Activated naive CD8-positive, alpha-beta T cell treated with anti-CD3 and anti-CD28 coated beads, Interleukin-2, amount 10 ng/mL, durations not matched to agents 7 days and 5 days (primary cell): ENCODE measurements at regions not wholly inside any gene's neighbourhood (a gene's known extent, or its start where the extent isn't known, plus 50 kb on each side); places are given as distances from the start of the nearest gene placed in this dataset.

Source experiments
- ATAC-seq: fragments of 150-1000 bp; cut with Tn5 transposase; one replicate; pipeline ENCODE4 v1.10.0; 2021; ENCODE audit warnings: low read depth, moderate library complexity
- POLR2A ChIA-PET: fragments of 350-600 bp; sonication (Branson Sonifier 250); formaldehyde crosslinking; loops from one replicate; lab custom pipeline; 2021; ENCODE audit warnings: antibody characterized with exemption; lab: Charles Lee
- DNase-seq: peaks from one replicate; pipeline ENCODE4 v3.0.0; 2021
- H3K27ac Mint-ChIP-seq: one replicate; pipeline ENCODE4 v1.8.0; 2022; ENCODE audit warnings: mild to moderate bottlenecking, mixed read lengths
- H3K27me3 Mint-ChIP-seq: one replicate; pipeline ENCODE4 v1.8.0; 2022; ENCODE audit warnings: mild to moderate bottlenecking, moderate library complexity, mixed read lengths
- H3K36me3 Mint-ChIP-seq: one replicate; pipeline ENCODE4 v1.8.0; 2021; ENCODE audit warnings: mild to moderate bottlenecking, mixed read lengths
- H3K4me1 Mint-ChIP-seq: one replicate; pipeline ENCODE4 v1.8.0; 2021; ENCODE audit warnings: mixed read lengths
- H3K4me3 Mint-ChIP-seq: one replicate; pipeline ENCODE4 v1.8.0; 2022; ENCODE audit warnings: mild to moderate bottlenecking, moderate library complexity, mixed read lengths
- H3K9me3 Mint-ChIP-seq: one replicate; pipeline ENCODE4 v1.8.0; 2021; ENCODE audit warnings: mixed read lengths

DNA sequence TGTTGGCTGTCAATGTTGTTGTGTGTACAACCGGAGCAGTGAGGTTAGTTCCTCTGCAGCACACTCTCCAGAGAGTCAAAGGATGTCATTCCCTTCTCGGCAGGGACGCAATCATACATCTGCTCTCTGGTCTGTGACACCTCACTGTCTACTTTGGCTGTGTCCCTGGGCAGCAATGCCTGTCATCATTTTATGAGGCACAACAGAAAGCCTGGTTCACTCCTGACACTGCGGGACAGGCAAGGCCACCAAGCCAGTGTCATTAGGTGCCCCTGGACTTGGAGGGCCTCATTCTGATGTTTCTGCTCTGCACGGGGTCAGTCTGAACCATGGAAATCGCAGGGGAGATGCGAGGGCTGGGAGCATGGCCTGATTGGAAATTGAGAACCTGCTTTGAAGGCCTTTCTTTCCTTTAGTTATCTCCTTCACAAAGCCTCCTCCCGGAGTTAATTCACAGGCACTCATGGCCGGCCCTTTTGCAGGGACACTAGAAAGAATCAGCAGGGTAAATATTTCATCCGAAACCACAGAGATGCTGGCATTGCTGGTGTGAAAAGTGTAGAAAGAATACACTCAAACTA is 284.4 kb downstream of the ZNF536 start:
- H3K27me3 Mint-ChIP-seq = no peaks in the 10 kb centered on the region
- H3K27ac Mint-ChIP-seq = no peak overlapping the region
- POLR2A ChIA-PET = no interaction called here
- DNase-seq (no peak), ATAC-seq (no peak)
- no peaks in the 10 kb centered on the region for H3K4me1 Mint-ChIP-seq
- no peaks in the 10 kb centered on the region for H3K9me3 Mint-ChIP-seq
- H3K4me3 Mint-ChIP-seq = no peak overlapping the region
- no peaks in the 10 kb centered on the region for H3K36me3 Mint-ChIP-seq

DNA sequence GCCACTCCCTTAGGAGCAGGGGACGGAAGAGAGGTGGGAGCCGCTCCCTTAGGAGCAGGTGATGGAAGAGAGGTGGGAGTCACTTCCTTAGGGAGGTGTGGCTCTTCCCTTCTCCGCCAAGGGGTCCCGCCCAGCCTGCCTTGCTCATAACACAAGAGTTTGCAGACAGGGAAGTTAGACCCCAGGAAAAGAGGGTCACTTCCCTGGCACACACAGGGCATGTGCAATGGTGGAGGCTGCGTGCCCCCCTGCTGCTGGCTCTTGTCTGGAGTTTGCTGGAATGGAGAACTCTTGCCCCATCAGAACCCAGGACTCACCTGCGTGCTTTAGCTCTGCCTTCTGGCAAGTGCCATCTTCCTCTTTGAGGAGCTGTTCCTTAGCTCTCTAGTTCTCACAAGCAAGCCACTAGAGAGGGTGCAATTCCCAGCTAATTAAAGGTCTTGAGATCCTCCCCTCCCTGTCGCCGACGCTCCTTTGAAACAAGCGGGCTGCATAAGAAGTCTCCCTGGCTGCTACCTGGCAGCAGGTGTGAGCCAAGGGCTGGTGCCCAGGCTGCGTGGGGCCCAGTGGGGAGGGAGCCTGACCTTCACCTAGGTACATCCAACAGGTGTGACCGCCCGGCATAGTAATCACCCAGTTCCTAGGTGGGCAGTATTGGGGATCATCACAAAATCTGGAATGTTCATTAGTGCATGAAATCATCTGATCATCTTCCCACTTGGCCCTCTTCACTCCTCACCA is 281.6 kb downstream of the ZNF536 start:
- DNase-seq (no peak), ATAC-seq (no peak)
- Mint-ChIP-seq H3K27me3 (no peaks in the 10 kb centered on the region), H3K27ac (no peak overlapping the region), H3K4me1 (no peaks in the 10 kb centered on the region), H3K4me3 (no peak overlapping the region), H3K9me3 (no peaks in the 10 kb centered on the region), H3K36me3 (no peaks in the 10 kb centered on the region)
- POLR2A ChIA-PET = no interaction called here

- peaks cover 9% of the 10 kb centered on the region for H3K27me3 Mint-ChIP-seq
- H3K9me3 Mint-ChIP-seq = no peaks in the 10 kb centered on the region
- no peaks in the 10 kb centered on the region for H3K4me1 Mint-ChIP-seq
- H3K27ac Mint-ChIP-seq = no peak overlapping the region
- POLR2A ChIA-PET = no interaction called here
- DNase-seq (no peak), ATAC-seq (no peak)
- no peaks in the 10 kb centered on the region for H3K36me3 Mint-ChIP-seq
- no peak overlapping the region for H3K4me3 Mint-ChIP-seq
These were observed 280.6 kb downstream of the ZNF536 start for GRCh38 chr19:30652751-30653150.

- DNase-seq (no peak), ATAC-seq (no peak)
- Mint-ChIP-seq H3K36me3 (no peaks in the 10 kb centered on the region), H3K27ac (no peak overlapping the region), H3K4me1 (no peaks in the 10 kb centered on the region), H3K4me3 (no peak overlapping the region), H3K27me3 (peaks cover 14% of the 10 kb centered on the region), H3K9me3 (no peaks in the 10 kb centered on the region)
- POLR2A ChIA-PET = no interaction called here
These were observed 279.5 kb downstream of the ZNF536 start for GRCh38 chr19:30651691-30652090.

DNA sequence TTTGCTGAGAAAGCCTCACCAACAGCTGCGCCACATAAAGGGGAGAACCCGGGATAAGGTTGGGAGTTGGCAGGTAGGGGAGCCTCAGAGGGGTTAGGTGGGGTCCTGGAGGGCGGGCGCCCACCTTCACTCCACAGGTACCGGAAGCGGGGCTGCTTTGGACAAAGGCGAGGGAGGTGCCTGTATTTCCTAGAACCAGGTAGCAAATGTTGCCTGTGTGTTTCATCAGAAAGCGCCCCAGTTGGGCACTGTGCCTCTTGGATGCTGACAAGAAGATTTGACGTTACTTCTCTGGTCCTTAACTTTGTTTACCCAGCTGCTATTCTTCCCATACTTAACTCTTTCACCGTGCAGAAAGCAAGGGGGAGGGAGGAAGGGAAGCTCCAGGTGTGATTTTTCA is 278.9 kb downstream of the ZNF536 start:
- DNase-seq (no peak), ATAC-seq (no peak)
- Mint-ChIP-seq H3K27ac (no peak overlapping the region), H3K27me3 (peaks cover 14% of the 10 kb centered on the region), H3K9me3 (no peaks in the 10 kb centered on the region), H3K4me1 (no peaks in the 10 kb centered on the region), H3K4me3 (no peak overlapping the region), H3K36me3 (no peaks in the 10 kb centered on the region)
- POLR2A ChIA-PET = no interaction called here

- no peak overlapping the region for H3K27ac Mint-ChIP-seq
- no peaks in the 10 kb centered on the region for H3K36me3 Mint-ChIP-seq
- DNase-seq (no peak), ATAC-seq (no peak)
- H3K4me3 Mint-ChIP-seq = no peak overlapping the region
- no peaks in the 10 kb centered on the region for H3K4me1 Mint-ChIP-seq
- peaks cover 14% of the 10 kb centered on the region for H3K27me3 Mint-ChIP-seq
- no peaks in the 10 kb centered on the region for H3K9me3 Mint-ChIP-seq
- POLR2A ChIA-PET = no interaction called here
These were observed 277.9 kb downstream of the ZNF536 start for GRCh38 chr19:30649934-30650614.

GRCh38 chr19:30648866-30649862 is 277.0 kb downstream of the ZNF536 start:
- DNase-seq (no peak), ATAC-seq (no peak)
- H3K36me3 Mint-ChIP-seq = no peaks in the 10 kb centered on the region
- no peaks in the 10 kb centered on the region for H3K4me1 Mint-ChIP-seq
- no peak overlapping the region for H3K27ac Mint-ChIP-seq
- no peaks in the 10 kb centered on the region for H3K9me3 Mint-ChIP-seq
- H3K27me3 Mint-ChIP-seq = peaks cover 14% of the 10 kb centered on the region
- POLR2A ChIA-PET = no interaction called here
- no peak overlapping the region for H3K4me3 Mint-ChIP-seq

- H3K9me3 Mint-ChIP-seq = no peaks in the 10 kb centered on the region
- H3K27ac Mint-ChIP-seq = no peak overlapping the region
- ATAC-seq (no peak), DNase-seq (no peak)
- no peaks in the 10 kb centered on the region for H3K4me1 Mint-ChIP-seq
- POLR2A ChIA-PET = no interaction called here
- no peak overlapping the region for H3K4me3 Mint-ChIP-seq
- no peaks in the 10 kb centered on the region for H3K36me3 Mint-ChIP-seq
- peaks cover 14% of the 10 kb centered on the region for H3K27me3 Mint-ChIP-seq
These were observed 275.9 kb downstream of the ZNF536 start for GRCh38 chr19:30647891-30648720.

- Mint-ChIP-seq H3K9me3 (no peaks in the 10 kb centered on the region), H3K4me1 (no peaks in the 10 kb centered on the region), H3K27ac (no peak overlapping the region), H3K4me3 (no peak overlapping the region), H3K27me3 (peaks cover 14% of the 10 kb centered on the region), H3K36me3 (no peaks in the 10 kb centered on the region)
- ATAC-seq (no peak), DNase-seq (no peak)
- POLR2A ChIA-PET = no interaction called here
These were observed 274.6 kb downstream of the ZNF536 start for GRCh38 chr19:30646806-30647205.

GRCh38 chr19:30645946-30646577 is 273.9 kb downstream of the ZNF536 start:
- no peak overlapping the region for H3K27ac Mint-ChIP-seq
- no peaks in the 10 kb centered on the region for H3K9me3 Mint-ChIP-seq
- ATAC-seq = no peak
- no peak overlapping the region for H3K4me3 Mint-ChIP-seq
- no peak for DNase-seq
- H3K36me3 Mint-ChIP-seq = no peaks in the 10 kb centered on the region
- H3K4me1 Mint-ChIP-seq = no peaks in the 10 kb centered on the region
- POLR2A ChIA-PET = no interaction called here
- H3K27me3 Mint-ChIP-seq = peaks cover 14% of the 10 kb centered on the region

DNA sequence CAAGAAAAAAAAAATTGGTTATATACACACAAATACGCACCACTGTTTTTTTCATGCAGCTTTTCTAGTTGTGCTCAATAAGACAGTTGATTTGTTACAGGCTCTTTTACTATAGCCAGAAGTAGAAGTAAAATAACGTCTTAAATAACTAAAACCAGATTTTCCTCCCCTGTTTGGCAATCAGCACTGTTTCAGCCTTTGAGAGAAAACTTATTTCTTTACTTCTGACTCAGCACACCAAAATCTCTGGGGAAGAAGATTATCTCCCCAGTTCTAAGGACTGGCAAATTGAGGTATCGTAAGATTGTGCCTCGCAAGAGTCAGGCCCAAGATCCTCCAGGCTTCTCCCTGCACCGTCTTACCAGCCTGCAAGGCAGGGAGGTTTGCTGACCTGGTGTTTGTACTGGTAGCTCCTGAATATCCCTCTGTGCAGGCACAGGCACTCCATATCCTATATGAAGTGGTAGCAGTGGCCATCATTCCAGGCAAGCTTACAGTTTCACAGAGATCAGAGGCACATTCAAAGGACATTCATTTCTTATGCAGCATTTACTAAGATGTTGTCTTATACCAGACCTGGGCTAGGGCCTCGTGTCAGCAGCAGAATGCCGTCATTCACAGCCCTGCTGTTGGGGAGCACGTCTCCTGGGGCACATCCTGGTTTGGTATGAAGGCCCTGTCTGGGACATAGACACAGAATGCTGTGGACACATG is 268.2 kb downstream of the ZNF536 start:
- Mint-ChIP-seq H3K4me1 (no peaks in the 10 kb centered on the region), H3K27ac (no peak overlapping the region), H3K4me3 (no peak overlapping the region), H3K9me3 (no peaks in the 10 kb centered on the region), H3K36me3 (no peaks in the 10 kb centered on the region), H3K27me3 (no peaks in the 10 kb centered on the region)
- DNase-seq = no peak
- ATAC-seq = no peak
- POLR2A ChIA-PET = no interaction called here

GRCh38 chr19:30638889-30639288 is 266.7 kb downstream of the ZNF536 start:
- POLR2A ChIA-PET = no interaction called here
- H3K4me1 Mint-ChIP-seq = no peaks in the 10 kb centered on the region
- H3K27ac Mint-ChIP-seq = no peak overlapping the region
- no peak for DNase-seq
- no peaks in the 10 kb centered on the region for H3K36me3 Mint-ChIP-seq
- H3K4me3 Mint-ChIP-seq = no peak overlapping the region
- no peak for ATAC-seq
- H3K27me3 Mint-ChIP-seq = no peaks in the 10 kb centered on the region
- no peaks in the 10 kb centered on the region for H3K9me3 Mint-ChIP-seq
